Lower leg skin (tissue), 3 donors: ENCODE measurements at regions not wholly inside any gene's neighbourhood (a gene's known extent, or its start where the extent isn't known, plus 50 kb on each side); places are given as distances from the start of the nearest gene placed in this dataset.

ENCODE experiments used
- CTCF ChIP-seq, 3 donors: fragments of 450-650 bp; IDR thresholded peaks; one replicate each; pipeline ENCODE4 v1.5.1; 2016; ENCODE audit warnings: antibody characterized with exemption in 3 of 3, mild to moderate bottlenecking in 3 of 3, moderate library complexity in 2 of 3
- POLR2A ChIP-seq, 2 donors: fragments of 450-650 bp; IDR thresholded peaks; one replicate each; pipeline ENCODE4 v1.6.1; 2016 to 2017; ENCODE audit warnings: antibody characterized with exemption in 2 of 2, mild to moderate bottlenecking in 1 of 2, moderate library complexity in 1 of 2

DNA sequence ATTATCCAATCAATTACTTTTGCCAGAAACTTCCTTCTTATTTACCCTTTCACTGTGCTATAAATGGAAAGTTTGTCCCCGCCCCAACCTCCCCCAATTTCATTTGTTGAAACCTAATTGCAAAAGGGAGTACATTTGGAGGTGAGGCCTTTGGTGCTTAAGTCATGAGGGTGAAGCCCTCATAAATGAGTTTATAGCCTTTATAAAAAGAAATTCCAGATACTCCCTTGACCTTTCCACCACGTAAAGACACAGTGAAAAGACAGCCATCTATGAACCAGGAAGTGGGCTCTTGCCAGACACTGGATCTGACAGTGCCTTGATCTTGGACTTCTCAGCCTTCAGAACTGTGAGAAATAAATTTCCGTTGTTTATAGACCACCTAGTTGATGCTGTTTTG lies 82.3 kb downstream of the NUDT12 start:
- no peak for TF ChIP-seq CTCF (IDR thresholded peaks at IDR 0.05)
- TF ChIP-seq POLR2A (IDR thresholded peaks at IDR 0.05), result no peak
